Lower lobe of right lung (tissue), 2 donors: ENCODE measurements at regions not wholly inside any gene's neighbourhood (a gene's known extent, or its start where the extent isn't known, plus 50 kb on each side); places are given as distances from the start of the nearest gene placed in this dataset.

Experiments used
- ATAC-seq, 2 donors: fragments of 200-7000 bp; cut with Tn5 transposase; one replicate each; pipeline ENCODE4 v1.9.1; 2020 to 2022; ENCODE audit warnings: mild to moderate bottlenecking in 2 of 2, moderate library complexity in 2 of 2
- DNase-seq: peaks from one replicate; pipeline ENCODE4 v3.0.0-alpha.2; 2020
- H3K27ac ChIP-seq: fragments of 200-600 bp; one replicate; pipeline ENCODE4 v1.8.0; 2022
- H3K27me3 ChIP-seq: fragments of 200-600 bp; one replicate; pipeline ENCODE4 v1.8.0; 2022; ENCODE audit warnings: low read depth
- H3K36me3 ChIP-seq: fragments of 200-600 bp; one replicate; pipeline ENCODE4 v1.8.0; 2022; ENCODE audit warnings: mild to moderate bottlenecking
- H3K4me1 ChIP-seq: fragments of 200-600 bp; one replicate; pipeline ENCODE4 v1.8.0; 2022
- H3K4me3 ChIP-seq: fragments of 200-600 bp; one replicate; pipeline ENCODE4 v1.8.0; 2022; ENCODE audit warnings: mild to moderate bottlenecking
- H3K9me3 ChIP-seq: fragments of 200-600 bp; one replicate; pipeline ENCODE4 v1.8.0; 2022
- intact Hi-C: fragments of 100-400 bp; cut with DNase I; formaldehyde crosslinking; loops from one replicate; pipeline ENCODE4 v1.11.0; 2022
- TF ChIP-seq, protein P1 (sequence below): fragments of 200-600 bp; IDR thresholded peaks from one replicate; pipeline ENCODE4 v1.8.0; 2022; ENCODE audit warnings: antibody characterized with exemption, mild to moderate bottlenecking
- donor health status: DM: no; HTN: yes; CAD: no; lungs with severe emphysema.

DNA sequence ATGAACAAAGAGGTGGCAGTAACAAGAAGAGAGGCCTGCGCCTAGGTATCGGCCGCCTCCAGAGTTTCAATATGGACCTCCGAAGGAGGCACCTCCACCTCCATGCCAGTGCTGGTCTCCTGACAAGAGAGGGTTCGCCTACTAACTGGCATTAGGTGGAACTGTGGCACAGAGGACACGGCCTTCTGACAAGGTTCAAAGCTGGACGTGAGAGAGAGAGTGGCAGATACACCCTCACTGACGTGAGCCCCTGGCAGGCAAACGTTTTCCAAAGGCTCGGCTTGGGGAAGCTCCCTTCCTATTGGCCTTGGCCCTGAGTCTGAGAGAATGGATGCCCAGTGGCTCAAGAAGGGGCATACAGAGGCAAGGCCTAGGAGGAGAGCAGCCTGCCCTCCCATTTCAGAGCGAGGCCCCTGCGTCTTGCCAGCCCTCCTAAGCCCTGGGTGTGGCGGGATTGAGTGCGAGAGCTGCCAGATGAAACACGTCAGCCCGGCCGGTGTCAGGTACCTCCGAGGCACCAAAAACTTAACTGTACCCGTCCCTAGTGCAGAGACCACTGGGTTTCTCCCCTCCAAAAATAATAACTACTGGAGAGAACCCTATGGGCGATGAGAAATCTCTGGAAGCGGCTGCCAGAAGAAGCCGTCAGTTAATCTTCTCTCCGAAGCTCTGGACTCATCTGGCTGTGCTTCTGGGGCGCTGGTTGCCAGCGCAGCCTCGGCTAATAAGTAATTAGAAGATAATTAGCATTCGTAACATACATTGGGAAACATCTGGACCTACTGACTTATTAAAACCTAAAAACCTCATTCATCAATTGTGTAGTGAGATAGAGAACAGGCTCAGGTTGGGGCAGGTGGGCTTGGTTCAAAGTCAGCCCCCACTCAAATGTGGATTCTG is 283.6 kb downstream of the NPHP4 start:
- H3K27me3 ChIP-seq, result peaks cover 11% of the 10 kb centered on the region
- intact Hi-C loops, result no loop called here
- DNase-seq (peak; percentile 19), ATAC-seq (no peak)
- no peak overlapping the region for H3K4me3 ChIP-seq
- TF ChIP-seq, protein P1, sequence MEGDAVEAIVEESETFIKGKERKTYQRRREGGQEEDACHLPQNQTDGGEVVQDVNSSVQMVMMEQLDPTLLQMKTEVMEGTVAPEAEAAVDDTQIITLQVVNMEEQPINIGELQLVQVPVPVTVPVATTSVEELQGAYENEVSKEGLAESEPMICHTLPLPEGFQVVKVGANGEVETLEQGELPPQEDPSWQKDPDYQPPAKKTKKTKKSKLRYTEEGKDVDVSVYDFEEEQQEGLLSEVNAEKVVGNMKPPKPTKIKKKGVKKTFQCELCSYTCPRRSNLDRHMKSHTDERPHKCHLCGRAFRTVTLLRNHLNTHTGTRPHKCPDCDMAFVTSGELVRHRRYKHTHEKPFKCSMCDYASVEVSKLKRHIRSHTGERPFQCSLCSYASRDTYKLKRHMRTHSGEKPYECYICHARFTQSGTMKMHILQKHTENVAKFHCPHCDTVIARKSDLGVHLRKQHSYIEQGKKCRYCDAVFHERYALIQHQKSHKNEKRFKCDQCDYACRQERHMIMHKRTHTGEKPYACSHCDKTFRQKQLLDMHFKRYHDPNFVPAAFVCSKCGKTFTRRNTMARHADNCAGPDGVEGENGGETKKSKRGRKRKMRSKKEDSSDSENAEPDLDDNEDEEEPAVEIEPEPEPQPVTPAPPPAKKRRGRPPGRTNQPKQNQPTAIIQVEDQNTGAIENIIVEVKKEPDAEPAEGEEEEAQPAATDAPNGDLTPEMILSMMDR, result no peak
- no peaks in the 10 kb centered on the region for H3K36me3 ChIP-seq
- H3K9me3 ChIP-seq, result no peaks in the 10 kb centered on the region
- no peaks in the 10 kb centered on the region for H3K4me1 ChIP-seq
- H3K27ac ChIP-seq, result no peak overlapping the region

DNA sequence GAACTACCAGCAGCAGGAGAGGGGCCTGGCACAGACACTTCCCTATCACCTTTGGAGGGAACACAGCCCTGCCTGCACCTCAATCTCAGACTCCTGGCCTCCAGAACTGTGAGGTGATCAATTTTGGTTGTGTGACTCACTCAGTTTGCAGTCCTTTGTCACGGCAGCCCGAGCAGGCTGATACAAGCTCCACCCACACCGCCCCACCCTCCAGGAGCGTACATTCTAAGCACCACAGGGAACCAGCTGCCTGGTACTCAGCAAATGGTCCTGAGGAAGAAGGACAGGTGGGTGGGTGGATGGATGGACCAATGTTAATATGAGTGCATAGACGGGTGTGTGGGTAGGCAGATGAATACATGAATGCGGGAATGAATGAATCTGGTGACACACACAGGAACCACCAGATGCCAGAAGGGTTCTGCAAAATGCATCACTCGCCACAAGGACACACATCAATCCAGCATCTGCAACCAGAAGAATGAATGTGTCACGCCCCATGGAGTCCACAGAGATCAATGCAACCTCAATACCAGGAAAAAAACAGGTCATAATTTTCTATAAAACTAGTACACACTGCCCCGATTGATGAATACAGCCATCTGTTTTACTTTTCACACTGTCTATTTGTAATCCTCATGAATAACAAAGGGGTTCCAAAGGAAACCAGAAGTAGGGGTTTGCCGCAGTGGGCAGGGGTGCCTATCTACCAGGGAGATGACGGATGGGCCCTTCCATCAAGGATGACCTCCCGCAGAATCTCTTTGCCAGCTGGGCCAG is 284.5 kb downstream of the NPHP4 start:
- TF ChIP-seq, protein P1, result no peak
- intact Hi-C loops, result no loop called here
- Histone ChIP-seq H3K27me3 (peaks cover 4% of the 10 kb centered on the region), H3K4me3 (no peak overlapping the region), H3K4me1 (no peaks in the 10 kb centered on the region), H3K36me3 (no peaks in the 10 kb centered on the region), H3K9me3 (no peaks in the 10 kb centered on the region), H3K27ac (no peak overlapping the region)
- DNase-seq (peak; percentile 30), ATAC-seq (no peak)

DNA sequence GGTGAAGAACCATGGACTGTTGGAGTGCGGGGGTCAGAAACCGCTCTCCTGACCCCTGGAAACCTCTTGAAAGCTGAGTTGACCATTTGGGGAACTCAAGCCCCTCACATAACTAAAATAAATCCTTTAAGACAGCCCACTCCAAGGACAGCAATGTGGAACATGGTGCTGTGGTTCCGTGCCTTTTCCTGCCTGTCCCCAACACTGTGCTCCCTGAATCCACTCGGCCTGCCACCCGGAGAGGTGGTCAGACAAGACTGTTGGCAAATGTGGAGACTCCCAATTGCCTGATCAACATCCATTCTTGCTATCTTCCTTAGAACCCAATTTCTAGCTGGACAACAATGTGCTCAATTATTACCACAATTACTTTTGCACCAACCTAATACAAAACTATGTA is 286.0 kb downstream of the NPHP4 start:
- peak; percentile 4 for DNase-seq
- no peaks in the 10 kb centered on the region for H3K4me1 ChIP-seq
- TF ChIP-seq, protein P1, result no peak
- H3K36me3 ChIP-seq, result no peaks in the 10 kb centered on the region
- H3K9me3 ChIP-seq, result no peaks in the 10 kb centered on the region
- H3K27ac ChIP-seq, result no peak overlapping the region
- H3K27me3 ChIP-seq, result peaks cover 4% of the 10 kb centered on the region
- no peak overlapping the region for H3K4me3 ChIP-seq
- ATAC-seq, result no peak
- intact Hi-C loops, result no loop called here

DNA sequence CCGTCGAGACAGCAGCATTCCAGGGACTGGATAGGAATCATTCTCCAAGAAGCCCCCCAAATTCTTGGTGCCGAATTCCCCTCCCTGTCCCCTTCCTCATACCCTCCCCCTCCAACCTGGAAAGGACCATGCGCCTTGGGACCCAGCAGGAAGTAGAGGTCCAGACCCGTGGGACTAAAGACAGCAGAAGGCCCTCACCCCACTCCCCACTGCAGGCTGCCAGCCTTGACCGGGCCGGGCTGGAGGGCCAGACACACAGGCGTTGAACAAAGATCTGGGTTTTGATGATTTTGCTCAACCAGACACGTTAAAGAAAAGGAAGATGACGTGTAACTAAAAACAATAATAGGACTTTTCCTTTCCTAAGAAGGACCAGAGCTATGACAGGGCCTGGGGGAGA is 286.5 kb downstream of the NPHP4 start:
- H3K36me3 ChIP-seq, result no peaks in the 10 kb centered on the region
- no peaks in the 10 kb centered on the region for H3K9me3 ChIP-seq
- ATAC-seq (no peak), DNase-seq (peak; percentile 11)
- H3K27ac ChIP-seq, result no peak overlapping the region
- TF ChIP-seq, protein P1, result no peak
- peaks cover 4% of the 10 kb centered on the region for H3K27me3 ChIP-seq
- intact Hi-C loops, result no loop called here
- no peaks in the 10 kb centered on the region for H3K4me1 ChIP-seq
- no peak overlapping the region for H3K4me3 ChIP-seq

DNA sequence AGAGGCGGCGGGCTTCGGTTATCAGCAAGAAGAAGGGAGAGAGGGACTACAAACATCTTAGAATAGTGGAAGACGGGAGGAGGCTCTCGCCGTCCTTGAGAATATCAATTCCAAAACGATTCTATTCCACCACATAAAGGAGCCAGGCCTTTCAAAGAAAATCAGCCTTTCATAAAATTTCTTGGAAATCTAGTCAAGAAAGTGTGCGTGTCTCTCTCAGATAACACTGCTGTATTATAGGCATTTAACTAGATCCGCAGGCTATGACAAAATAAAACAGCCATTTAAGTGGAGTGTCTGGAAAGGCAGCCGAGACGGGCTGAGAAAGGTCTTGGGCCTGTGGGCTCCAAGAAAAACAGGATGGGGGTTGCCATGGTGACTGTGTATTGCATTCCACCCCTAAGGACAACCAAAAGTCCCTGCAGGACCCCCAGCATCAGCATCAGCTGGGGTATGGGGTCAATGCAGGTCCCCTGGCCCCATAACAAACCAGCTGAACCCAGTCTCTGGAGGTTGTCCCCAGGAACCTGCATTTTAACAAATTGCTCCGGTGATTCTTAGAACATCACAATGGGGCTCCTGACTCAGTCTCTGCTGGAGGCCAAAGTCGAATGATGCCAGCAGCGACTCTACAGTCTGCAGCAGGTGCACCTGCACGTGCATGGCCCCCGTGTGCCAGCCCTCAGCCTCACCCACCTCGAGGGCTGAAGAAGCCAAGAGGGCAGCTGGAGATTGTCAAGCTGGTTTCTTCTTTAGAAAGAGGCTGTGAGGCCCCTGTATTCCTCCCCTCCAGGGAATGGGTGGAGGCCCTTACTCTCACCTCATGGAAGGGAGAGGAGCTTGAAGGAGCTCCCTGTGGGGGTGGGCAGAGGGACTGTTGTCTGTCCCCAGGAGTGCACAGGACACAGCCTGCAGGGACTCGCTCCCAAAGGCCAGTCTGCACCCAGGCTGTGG is 287.4 kb downstream of the NPHP4 start:
- ATAC-seq (peak in 1 of 2 donors; percentile 15), DNase-seq (peak; percentile 13)
- Histone ChIP-seq H3K36me3 (no peaks in the 10 kb centered on the region), H3K27me3 (peaks cover 6% of the 10 kb centered on the region), H3K4me1 (no peaks in the 10 kb centered on the region), H3K9me3 (no peaks in the 10 kb centered on the region), H3K4me3 (no peak overlapping the region), H3K27ac (no peak overlapping the region)
- intact Hi-C loops, result no loop called here
- TF ChIP-seq, protein P1, result no peak
